KMS-11 (cell line): ENCODE measurements at regions not wholly inside any gene's neighbourhood (a gene's known extent, or its start where the extent isn't known, plus 50 kb on each side); places are given as distances from the start of the nearest gene placed in this dataset.
"Not testable (repeated sequence)": the region's sequence is repeated elsewhere in the genome, so short reads cannot be mapped to it uniquely, and the experiment has no call there.

Experiments
- H2AFZ ChIP-seq: fragments of 200-600 bp; sonication (generic); 2 replicates; pipeline ENCODE4 v1.6.1; 2016; ENCODE audit warnings: antibody characterized with exemption, mixed run types, low read depth
- H3K27ac ChIP-seq: fragments of 200-600 bp; sonication (generic); 2 replicates; pipeline ENCODE4 v1.6.1; 2016; ENCODE audit warnings: mild to moderate bottlenecking, mixed run types
- H3K27me3 ChIP-seq: fragments of 200-600 bp; sonication (generic); 2 replicates; pipeline ENCODE4 v1.6.1; 2017; ENCODE audit warnings: mild to moderate bottlenecking, low read depth, mixed run types, moderate library complexity; ENCODE audit not compliant: insufficient read depth
- H3K36me3 ChIP-seq: fragments of 200-600 bp; sonication (generic); 2 replicates; pipeline ENCODE4 v1.6.1; 2017; ENCODE audit warnings: mild to moderate bottlenecking, mixed run types; ENCODE audit not compliant: insufficient read depth
- H3K4me1 ChIP-seq: fragments of 200-600 bp; sonication (generic); 2 replicates; pipeline ENCODE4 v1.6.1; 2016; ENCODE audit warnings: mild to moderate bottlenecking, low read depth, mixed run types; ENCODE audit not compliant: poor library complexity, severe bottlenecking
- H3K4me2 ChIP-seq: fragments of 200-600 bp; sonication (generic); 2 replicates; pipeline ENCODE4 v1.7.0; 2016; ENCODE audit warnings: mild to moderate bottlenecking, mixed run types
- H3K4me3 ChIP-seq: fragments of 200-600 bp; sonication (generic); IDR thresholded peaks from 2 replicates; pipeline ENCODE4 v1.6.1; 2017; ENCODE audit warnings: low read depth, low read length, mixed read lengths; ENCODE audit not compliant: insufficient read depth
- H3K79me2 ChIP-seq: fragments of 200-600 bp; sonication (generic); 2 replicates; pipeline ENCODE4 v1.6.1; 2016; ENCODE audit warnings: low read depth, mixed run types; ENCODE audit not compliant: insufficient read depth
- H3K9ac ChIP-seq: fragments of 200-600 bp; sonication (generic); 2 replicates; pipeline ENCODE4 v1.6.1; 2016; ENCODE audit warnings: mild to moderate bottlenecking, mixed run types
- H4K20me1 ChIP-seq: fragments of 200-600 bp; sonication (generic); 2 replicates; pipeline ENCODE4 v1.6.1; 2016; ENCODE audit warnings: mild to moderate bottlenecking, mixed run types; ENCODE audit not compliant: insufficient read depth
- TF ChIP-seq, protein P1 (sequence below): fragments of 200-600 bp; sonication (generic); conservative IDR thresholded peaks from 2 replicates; pipeline ENCODE4 v1.6.1; 2017; ENCODE audit warnings: low read depth, mild to moderate bottlenecking, antibody characterized with exemption, low read length, moderate library complexity, mixed read lengths

DNA sequence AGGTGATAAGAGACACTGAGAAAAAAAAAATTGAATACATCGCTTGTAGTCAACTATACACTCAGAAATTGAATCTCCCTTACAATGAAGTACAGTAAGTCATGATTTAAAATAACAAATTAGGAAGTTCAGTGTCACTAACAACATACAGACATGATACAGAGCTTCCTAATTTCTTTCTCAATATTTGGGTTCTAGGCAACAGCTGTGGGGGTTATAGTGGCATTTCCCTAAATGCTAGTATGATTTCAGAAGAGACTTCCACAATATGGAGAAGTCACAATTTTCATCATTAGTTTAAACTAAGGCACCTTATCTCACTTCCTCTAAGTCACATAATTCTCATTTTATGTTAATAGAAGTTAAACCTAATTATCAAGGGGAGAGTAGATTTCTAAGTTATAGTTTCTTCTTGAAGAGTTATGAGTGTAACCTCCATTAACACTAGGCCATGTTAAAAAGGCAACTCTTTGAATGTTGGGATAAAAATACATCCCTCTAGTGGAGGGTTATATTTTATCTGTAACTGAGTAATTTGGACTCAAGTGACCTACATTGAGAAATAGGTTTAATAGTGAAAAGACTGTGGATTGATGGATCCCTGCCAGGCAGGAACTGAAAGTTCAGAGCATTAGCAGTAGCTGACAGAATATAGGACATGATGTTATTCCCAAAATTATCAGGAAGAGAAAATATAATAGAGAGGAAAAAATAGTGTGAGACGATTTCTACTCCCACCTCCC, 286.0 kb upstream of the SUCLG2 start:
- TF ChIP-seq, protein P1, sequence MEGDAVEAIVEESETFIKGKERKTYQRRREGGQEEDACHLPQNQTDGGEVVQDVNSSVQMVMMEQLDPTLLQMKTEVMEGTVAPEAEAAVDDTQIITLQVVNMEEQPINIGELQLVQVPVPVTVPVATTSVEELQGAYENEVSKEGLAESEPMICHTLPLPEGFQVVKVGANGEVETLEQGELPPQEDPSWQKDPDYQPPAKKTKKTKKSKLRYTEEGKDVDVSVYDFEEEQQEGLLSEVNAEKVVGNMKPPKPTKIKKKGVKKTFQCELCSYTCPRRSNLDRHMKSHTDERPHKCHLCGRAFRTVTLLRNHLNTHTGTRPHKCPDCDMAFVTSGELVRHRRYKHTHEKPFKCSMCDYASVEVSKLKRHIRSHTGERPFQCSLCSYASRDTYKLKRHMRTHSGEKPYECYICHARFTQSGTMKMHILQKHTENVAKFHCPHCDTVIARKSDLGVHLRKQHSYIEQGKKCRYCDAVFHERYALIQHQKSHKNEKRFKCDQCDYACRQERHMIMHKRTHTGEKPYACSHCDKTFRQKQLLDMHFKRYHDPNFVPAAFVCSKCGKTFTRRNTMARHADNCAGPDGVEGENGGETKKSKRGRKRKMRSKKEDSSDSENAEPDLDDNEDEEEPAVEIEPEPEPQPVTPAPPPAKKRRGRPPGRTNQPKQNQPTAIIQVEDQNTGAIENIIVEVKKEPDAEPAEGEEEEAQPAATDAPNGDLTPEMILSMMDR = no peak

DNA sequence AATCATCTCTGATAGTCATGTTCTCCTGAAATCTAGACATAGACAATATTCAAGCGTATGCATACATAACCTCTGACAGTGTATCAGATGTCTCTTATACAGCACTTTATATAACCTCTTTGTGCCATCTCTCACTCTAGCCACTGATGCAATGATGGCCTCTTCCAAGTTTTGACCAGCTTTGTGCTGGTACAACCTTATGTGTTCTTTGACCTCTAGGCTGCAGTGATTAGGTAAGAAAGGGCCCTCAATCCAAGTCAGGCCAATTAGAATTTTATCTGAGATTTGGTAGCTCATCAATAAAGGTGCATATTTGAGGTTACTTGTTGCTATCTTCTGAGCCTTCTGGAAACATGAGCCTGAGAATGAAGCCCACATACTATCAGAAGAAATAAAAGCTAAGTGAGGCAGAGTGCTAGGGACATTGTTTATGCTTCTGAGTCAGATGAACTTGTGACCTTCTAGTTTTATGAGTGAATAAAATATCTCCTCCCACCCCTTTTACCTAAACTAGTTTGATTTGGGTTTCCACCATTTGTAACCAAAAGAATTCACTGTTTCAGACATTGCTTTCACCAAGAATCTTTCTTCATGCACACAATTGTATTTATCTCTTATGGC, 283.2 kb upstream of the SUCLG2 start:
- H3K9ac ChIP-seq = no peak overlapping the region
- no peak overlapping the region for H3K4me3 ChIP-seq
- no peak overlapping the region for H2AFZ ChIP-seq
- no peaks in the 10 kb centered on the region for H4K20me1 ChIP-seq
- no peaks in the 10 kb centered on the region for H3K36me3 ChIP-seq
- no peaks in the 10 kb centered on the region for H3K79me2 ChIP-seq
- H3K27ac ChIP-seq = no peak overlapping the region
- no peaks in the 10 kb centered on the region for H3K27me3 ChIP-seq
- no peaks in the 10 kb centered on the region for H3K4me1 ChIP-seq
- no peak overlapping the region for H3K4me2 ChIP-seq
- TF ChIP-seq, protein P1 = no peak

More for the DNA sequence above, 286.0 kb upstream of the SUCLG2 start:
- Histone ChIP-seq H3K36me3 (no peaks in the 10 kb centered on the region), H3K4me1 (no peaks in the 10 kb centered on the region), H3K4me2 (no peak overlapping the region), H3K27ac (no peak overlapping the region), H3K9ac (no peak overlapping the region), H2AFZ (no peak overlapping the region), H3K79me2 (no peaks in the 10 kb centered on the region), H3K4me3 (no peak overlapping the region), H4K20me1 (no peaks in the 10 kb centered on the region), H3K27me3 (no peaks in the 10 kb centered on the region)

DNA sequence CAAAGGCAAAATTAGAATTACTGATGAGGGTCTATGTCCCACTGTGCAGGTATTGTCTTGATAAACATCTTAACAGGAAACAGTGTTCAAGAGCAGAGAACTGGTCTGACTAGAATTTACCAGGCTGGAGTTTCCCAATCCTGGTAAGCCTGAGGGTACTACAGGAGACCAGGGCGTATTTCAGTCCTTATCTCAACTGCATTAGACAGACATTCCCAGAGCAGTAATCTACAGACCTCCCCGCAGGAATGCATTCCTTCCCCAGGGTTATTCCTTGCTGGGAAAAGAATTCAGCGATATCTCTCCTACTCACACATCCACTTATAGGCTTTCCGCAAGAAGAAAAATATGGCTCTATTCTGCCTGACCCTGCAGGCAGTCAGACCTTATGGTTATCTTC, 276.0 kb upstream of the SUCLG2 start:
- H3K4me3 ChIP-seq, H3K4me1 ChIP-seq, H2AFZ ChIP-seq, H3K27ac ChIP-seq, H3K27me3 ChIP-seq, H4K20me1 ChIP-seq, H3K9ac ChIP-seq, H3K36me3 ChIP-seq, H3K4me2 ChIP-seq, H3K79me2 ChIP-seq: not testable (repeated sequence)

DNA sequence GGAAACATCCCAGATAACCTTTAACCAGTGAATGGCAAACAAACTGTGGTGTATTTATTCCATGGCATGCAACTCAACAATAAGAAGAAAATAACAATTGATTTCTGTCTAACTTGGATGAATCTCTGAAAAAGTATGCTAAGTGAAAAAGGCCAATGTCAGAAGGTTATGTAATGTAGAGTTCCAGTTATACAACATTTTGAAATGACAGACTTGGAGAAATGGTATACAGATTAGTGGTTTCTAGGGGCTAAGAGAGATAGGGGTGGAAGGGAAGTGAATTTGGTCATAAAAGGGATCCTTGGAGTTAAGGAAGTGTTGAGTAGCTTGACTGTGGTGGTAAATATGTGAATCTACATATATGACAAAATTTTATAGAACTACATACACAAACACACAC, 269.4 kb upstream of the SUCLG2 start:
- TF ChIP-seq, protein P1 = no peak
- Histone ChIP-seq H3K36me3 (no peaks in the 10 kb centered on the region), H2AFZ (no peak overlapping the region), H3K4me1 (no peaks in the 10 kb centered on the region), H3K4me2 (no peak overlapping the region), H3K9ac (no peak overlapping the region), H3K79me2 (no peaks in the 10 kb centered on the region), H3K27me3 (no peaks in the 10 kb centered on the region), H4K20me1 (no peaks in the 10 kb centered on the region), H3K27ac (no peak overlapping the region), H3K4me3 (no peak overlapping the region)

DNA sequence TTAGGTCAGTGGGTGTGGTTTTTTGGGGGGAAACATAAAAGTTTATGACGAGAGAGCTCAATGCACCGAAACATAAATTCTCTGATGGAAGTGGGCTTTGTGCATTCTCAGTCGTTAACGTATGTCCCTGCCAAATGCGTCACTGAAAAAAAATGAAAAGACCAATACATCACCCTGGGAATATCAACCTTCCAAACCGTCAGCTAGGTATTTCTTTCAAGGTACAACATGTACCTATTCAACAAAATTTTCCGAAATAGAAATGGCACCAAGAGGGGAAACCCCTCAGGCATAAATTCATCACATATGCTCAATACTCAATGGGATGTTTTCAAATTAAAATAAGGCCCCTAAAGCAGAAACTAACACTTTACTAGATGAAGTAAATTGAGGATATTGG, 266.6 kb upstream of the SUCLG2 start:
- no peaks in the 10 kb centered on the region for H3K27me3 ChIP-seq
- H3K79me2 ChIP-seq = no peaks in the 10 kb centered on the region
- TF ChIP-seq, protein P1 = no peak
- no peak overlapping the region for H3K27ac ChIP-seq
- no peak overlapping the region for H3K9ac ChIP-seq
- no peak overlapping the region for H3K4me3 ChIP-seq
- no peaks in the 10 kb centered on the region for H3K36me3 ChIP-seq
- no peaks in the 10 kb centered on the region for H3K4me1 ChIP-seq
- H2AFZ ChIP-seq = no peak overlapping the region
- H3K4me2 ChIP-seq = no peak overlapping the region
- H4K20me1 ChIP-seq = no peaks in the 10 kb centered on the region
